HEK293 (cell line): ENCODE measurements at regions not wholly inside any gene's neighbourhood (a gene's known extent, or its start where the extent isn't known, plus 50 kb on each side); places are given as distances from the start of the nearest gene placed in this dataset.

Source experiments
- BCL11A ChIP-seq: fragments of 450-650 bp; formaldehyde crosslinking; IDR thresholded peaks from 2 replicates; pipeline ENCODE4 v1.5.1; 2016; ENCODE audit warnings: low read depth, missing biosample characterization, missing genetic modification characterization
- CTCF ChIP-seq: fragments of 450-650 bp; formaldehyde crosslinking; IDR thresholded peaks from 2 replicates; pipeline ENCODE4 v1.5.1; 2016; ENCODE audit warnings: missing biosample characterization, missing genetic modification characterization
- IKZF3 ChIP-seq: fragments of 450-650 bp; IDR thresholded peaks from 2 replicates; pipeline ENCODE4 v1.5.0; 2018; ENCODE audit warnings: missing biosample characterization, mild to moderate bottlenecking, missing genetic modification characterization, moderate library complexity
- PRDM1 ChIP-seq: fragments of 450-650 bp; formaldehyde crosslinking; IDR thresholded peaks from 2 replicates; pipeline ENCODE4; 2016; ENCODE audit warnings: missing biosample characterization, missing genetic modification characterization
- PRDM4 ChIP-seq: fragments of 450-650 bp; formaldehyde crosslinking; IDR thresholded peaks from 2 replicates; pipeline ENCODE4 v1.5.1; 2017; ENCODE audit warnings: missing biosample characterization, missing genetic modification characterization
- PRDM6 ChIP-seq: fragments of 450-650 bp; formaldehyde crosslinking; IDR thresholded peaks from 2 replicates; pipeline ENCODE4 v1.5.1; 2017; ENCODE audit warnings: missing biosample characterization, missing genetic modification characterization
- SCRT2 ChIP-seq: fragments of 450-650 bp; formaldehyde crosslinking; IDR thresholded peaks from 2 replicates; pipeline ENCODE4 v1.5.1; 2016; ENCODE audit warnings: missing biosample characterization, missing genetic modification characterization
- TCF7L2 ChIP-seq: IDR thresholded peaks from 2 replicates; pipeline ENCODE4 v1.6.1; 2011; ENCODE audit warnings: low read depth, mild to moderate bottlenecking, inconsistent platforms, low read length, moderate library complexity, borderline replicate concordance
- TRIM28 ChIP-seq: IDR thresholded peaks from 2 replicates; pipeline ENCODE4 v1.6.1; 2011; ENCODE audit warnings: low read length, control low read depth, borderline replicate concordance
- ZBTB1 ChIP-seq: fragments of 450-650 bp; formaldehyde crosslinking; IDR thresholded peaks from 2 replicates; pipeline ENCODE4 v1.5.1; 2016; ENCODE audit warnings: missing biosample characterization, missing genetic modification characterization
- ZBTB20 ChIP-seq: fragments of 450-650 bp; formaldehyde crosslinking; IDR thresholded peaks from 2 replicates; pipeline ENCODE4 v1.5.1; 2016; ENCODE audit warnings: missing biosample characterization, missing genetic modification characterization
- ZFP69B ChIP-seq: fragments of 450-650 bp; formaldehyde crosslinking; IDR thresholded peaks from 2 replicates; pipeline ENCODE4 v1.5.1; 2016; ENCODE audit warnings: missing biosample characterization, missing genetic modification characterization
- ZIC2 ChIP-seq: fragments of 450-650 bp; formaldehyde crosslinking; IDR thresholded peaks from 2 replicates; pipeline ENCODE4 v1.5.1; 2016; ENCODE audit warnings: missing biosample characterization, missing genetic modification characterization
- ZNF184 ChIP-seq: fragments of 450-650 bp; IDR thresholded peaks from 2 replicates; pipeline ENCODE4 v1.5.1; 2018; ENCODE audit warnings: missing biosample characterization, mild to moderate bottlenecking, missing genetic modification characterization
- ZNF19 ChIP-seq: fragments of 450-650 bp; formaldehyde crosslinking; IDR thresholded peaks from 2 replicates; pipeline ENCODE4; 2016; ENCODE audit warnings: missing biosample characterization, missing genetic modification characterization, low read depth
- ZNF202 ChIP-seq: fragments of 450-650 bp; formaldehyde crosslinking; IDR thresholded peaks from 2 replicates; pipeline ENCODE4 v1.5.1; 2016; ENCODE audit warnings: missing biosample characterization, missing genetic modification characterization, borderline replicate concordance
- ZNF274 ChIP-seq, 2 experiments: fragments of 200-500 bp in 1 of 2; fragments of 450-650 bp in 1 of 2; sonication (Bioruptor generic) in 1 of 2; formaldehyde crosslinking in 1 of 2; IDR thresholded peaks; 2 replicates each; pipeline versions ENCODE4 v1.5.1 to v1.6.1; 2014 to 2016; ENCODE audit warnings: borderline replicate concordance in 1 of 2, inconsistent platforms in 1 of 2, low read length in 1 of 2, missing biosample characterization in 1 of 2, missing genetic modification characterization in 1 of 2
- ZNF280C ChIP-seq: fragments of 450-650 bp; formaldehyde crosslinking; IDR thresholded peaks from 2 replicates; pipeline ENCODE4 v1.5.1; 2016; ENCODE audit warnings: missing biosample characterization, missing genetic modification characterization
- ZNF350 ChIP-seq: fragments of 450-650 bp; formaldehyde crosslinking; IDR thresholded peaks from 2 replicates; pipeline ENCODE4 v1.5.0; 2017; ENCODE audit warnings: missing biosample characterization, mild to moderate bottlenecking, missing genetic modification characterization
- ZNF416 ChIP-seq: fragments of 450-650 bp; formaldehyde crosslinking; IDR thresholded peaks from 2 replicates; pipeline ENCODE4 v1.5.1; 2016; ENCODE audit warnings: missing biosample characterization, missing genetic modification characterization
- ZNF433 ChIP-seq: fragments of 450-650 bp; formaldehyde crosslinking; IDR thresholded peaks from 2 replicates; pipeline ENCODE4 v1.5.1; 2016; ENCODE audit warnings: missing biosample characterization, missing genetic modification characterization, low read depth
- ZNF530 ChIP-seq: fragments of 450-650 bp; formaldehyde crosslinking; IDR thresholded peaks from 2 replicates; pipeline ENCODE4 v1.5.1; 2016; ENCODE audit warnings: low read depth, missing biosample characterization, missing genetic modification characterization
- ZNF560 ChIP-seq: fragments of 450-650 bp; formaldehyde crosslinking; IDR thresholded peaks from 2 replicates; pipeline ENCODE4 v1.5.1; 2017; ENCODE audit warnings: missing biosample characterization, missing genetic modification characterization, borderline replicate concordance
- ZNF629 ChIP-seq: fragments of 450-650 bp; formaldehyde crosslinking; IDR thresholded peaks from 2 replicates; pipeline ENCODE4 v1.5.1; 2017; ENCODE audit warnings: missing biosample characterization, missing genetic modification characterization
- ZNF670 ChIP-seq: fragments of 450-650 bp; formaldehyde crosslinking; IDR thresholded peaks from 2 replicates; pipeline ENCODE4 v1.5.1; 2016; ENCODE audit warnings: missing biosample characterization, missing genetic modification characterization, low read depth
- ZNF76 ChIP-seq: fragments of 450-650 bp; formaldehyde crosslinking; IDR thresholded peaks from 2 replicates; pipeline ENCODE4; 2016; ENCODE audit warnings: low read depth, missing biosample characterization, missing genetic modification characterization, borderline replicate concordance
- ZNF768 ChIP-seq: fragments of 450-650 bp; formaldehyde crosslinking; IDR thresholded peaks from 2 replicates; pipeline ENCODE4 v1.5.1; 2018; ENCODE audit warnings: missing biosample characterization, mild to moderate bottlenecking, missing genetic modification characterization
- ZNF777 ChIP-seq: fragments of 450-650 bp; formaldehyde crosslinking; IDR thresholded peaks from 2 replicates; pipeline ENCODE4 v1.5.1; 2017; ENCODE audit warnings: missing biosample characterization, missing genetic modification characterization, borderline replicate concordance
- ZNF791 ChIP-seq: fragments of 450-650 bp; formaldehyde crosslinking; IDR thresholded peaks from 2 replicates; pipeline ENCODE4 v1.5.1; 2016; ENCODE audit warnings: missing biosample characterization, missing genetic modification characterization
- ZNF830 ChIP-seq: fragments of 450-650 bp; IDR thresholded peaks from 2 replicates; pipeline ENCODE4 v1.5.0; 2018; ENCODE audit warnings: missing biosample characterization, missing genetic modification characterization, low read depth, mild to moderate bottlenecking, moderate library complexity
- ZNF843 ChIP-seq: fragments of 450-650 bp; formaldehyde crosslinking; IDR thresholded peaks from 2 replicates; pipeline ENCODE4 v1.5.1; 2016; ENCODE audit warnings: missing biosample characterization, missing genetic modification characterization
- ZSCAN16 ChIP-seq: fragments of 450-650 bp; formaldehyde crosslinking; IDR thresholded peaks from 2 replicates; pipeline ENCODE4 v1.5.1; 2016; ENCODE audit warnings: missing biosample characterization, missing genetic modification characterization

GRCh38 chr19:31095100-31095804, 254.0 kb downstream of the TSHZ3 start (continued):
- 0 out of 2 replicates have a peak, but pooled peaks have one; percentile 26 for TF ChIP-seq ZBTB20 (tag by site-specific recombination)
- TF ChIP-seq SCRT2 (tag by site-specific recombination): no peak
- TF ChIP-seq ZBTB1 (tag by site-specific recombination): no peak
- TF ChIP-seq PRDM6 (tag by site-specific recombination): no peak
- no peak for TF ChIP-seq ZSCAN16
- TF ChIP-seq ZNF19: no peak
- TF ChIP-seq ZNF843 (tag by site-specific recombination): no peak
- TF ChIP-seq ZNF202 (tag by site-specific recombination): no peak
- no peak for TF ChIP-seq TRIM28
- no peak for TF ChIP-seq ZFP69B (tag by site-specific recombination)
- no peak for TF ChIP-seq ZNF629 (tag by site-specific recombination)
- no peak for TF ChIP-seq ZNF830 (tag by site-specific recombination)
- TF ChIP-seq ZNF350 (tag by site-specific recombination): no peak
- TF ChIP-seq ZNF274 (IDR thresholded peaks at IDR 0.05; ENCODE audit: low read length): no peak
- peak; percentile 73 for TF ChIP-seq ZNF274 (tag by site-specific recombination; IDR thresholded peaks at IDR 0.05; ENCODE audit: borderline replicate concordance)
- TF ChIP-seq ZNF76: no peak
- TF ChIP-seq ZNF670 (tag by site-specific recombination): peak; percentile 32; the same call in 1 of the 2 replicates
- no peak for TF ChIP-seq CTCF (tag by site-specific recombination)
- TF ChIP-seq ZNF280C (tag by site-specific recombination): 0 out of 2 replicates have a peak, but pooled peaks have one; percentile 91
- no peak for TF ChIP-seq ZNF416 (tag by site-specific recombination)
- TF ChIP-seq BCL11A (tag by site-specific recombination): no peak
- TF ChIP-seq IKZF3 (tag by site-specific recombination): no peak
- no peak for TF ChIP-seq TCF7L2
- no peak for TF ChIP-seq ZNF768 (tag by site-specific recombination)
- TF ChIP-seq ZNF433 (tag by site-specific recombination): no peak
- TF ChIP-seq ZNF777 (tag by site-specific recombination): peak; percentile 10; the same call in 1 of the 2 replicates
- TF ChIP-seq PRDM4 (tag by site-specific recombination): no peak
- no peak for TF ChIP-seq ZNF560
- 0 out of 2 replicates have a peak, but pooled peaks have one; percentile 66 for TF ChIP-seq ZNF530 (tag by site-specific recombination)
- no peak for TF ChIP-seq ZNF184 (tag by site-specific recombination)
- no peak for TF ChIP-seq PRDM1 (tag by site-specific recombination)
- TF ChIP-seq ZIC2 (tag by site-specific recombination): no peak
- no peak for TF ChIP-seq ZNF791 (tag by site-specific recombination)
